ENCODE measurements at regions not wholly inside any gene's neighbourhood (a gene's known extent, or its start where the extent isn't known, plus 50 kb on each side); places are given as distances from the start of the nearest gene placed in this dataset.

- Histone ChIP-seq H3K23ac (ENCODE audit: insufficient read length) (no peak overlapping the region), H3K4me1 (replicated peaks in 1 of 4; ENCODE audit: control insufficient read depth in 3 of 4, insufficient read depth in 4 of 4, low read length in 3 of 4) (no peaks in the 10 kb centered on the region), H3K79me1 (ENCODE audit: low read depth, low read length) (no peaks in the 10 kb centered on the region), H3K36me3 (ENCODE audit: control insufficient read depth in 2 of 4, insufficient read depth in 4 of 4, low read length in 3 of 4) (no peaks in the 10 kb centered on the region), H3K27ac (ENCODE audit: low read depth, low read length) (no peak overlapping the region), H3K14ac (ENCODE audit: insufficient read length) (no peak overlapping the region), H2BK120ac (replicated peaks; ENCODE audit: low read depth, low read length) (no peak overlapping the region), H2AK5ac (ENCODE audit: low read depth, low read length) (no peak overlapping the region), H2BK12ac (ENCODE audit: low read depth, low read length) (no peak overlapping the region), H2BK20ac (ENCODE audit: low read length) (no peak overlapping the region), H3K9ac (replicated peaks in 1 of 4; ENCODE audit: extremely low read depth in 1 of 4, low read depth in 3 of 4, low read length in 3 of 4) (no peak overlapping the region), H3K23me2 (ENCODE audit: low read depth, low read length) (no peaks in the 10 kb centered on the region), H4K5ac (ENCODE audit: insufficient read length, low read depth, low read length) (no peak overlapping the region), H2BK15ac (ENCODE audit: low read length) (no peak overlapping the region), H4K20me1 (replicated peaks in 1 of 2; ENCODE audit: control insufficient read depth in 1 of 2, insufficient read depth in 2 of 2, low read length in 2 of 2) (no peaks in the 10 kb centered on the region), H2AFZ (ENCODE audit: low read length) (no peak overlapping the region; the same call in none of the 2 replicates), H3K18ac (ENCODE audit: extremely low read depth, low read length) (no peak overlapping the region), H3K4me2 (ENCODE audit: insufficient read depth in 1 of 2, low read depth in 2 of 2, low read length in 2 of 2) (no peak overlapping the region), H3K9me3 (ENCODE audit: insufficient read depth in 2 of 2, low read depth in 1 of 2, low read length in 1 of 2) (no peaks in the 10 kb centered on the region), H3K79me2 (ENCODE audit: control insufficient read depth in 1 of 2, insufficient read depth in 2 of 2, low read length in 2 of 2) (no peaks in the 10 kb centered on the region), H3K56ac (replicated peaks; ENCODE audit: insufficient read length, low read depth, low read length) (no peak overlapping the region), H3K4me3 (ENCODE audit: extremely low read depth in 1 of 4, insufficient read depth in 2 of 4, low read depth in 3 of 4, low read length in 4 of 4) (no peak overlapping the region), H3K27me3 (replicated peaks in 1 of 4; ENCODE audit: control insufficient read depth in 3 of 4, extremely low read depth in 1 of 4, insufficient read depth in 3 of 4, low read length in 3 of 4) (no peaks in the 10 kb centered on the region), H4K91ac (replicated peaks; ENCODE audit: insufficient read length, low read length) (no peak overlapping the region), H3K4ac (replicated peaks; ENCODE audit: insufficient read length, low read depth, low read length) (no peak overlapping the region), H4K8ac (ENCODE audit: extremely low read depth, insufficient read depth, low read length) (no peak overlapping the region), H2BK5ac (ENCODE audit: low read depth, low read length) (no peak overlapping the region)
- TF ChIP-seq CEBPB (IDR thresholded peaks at IDR 0.05; ENCODE audit: low read depth, low read length): peak; percentile 76; the same call in 1 of the 2 replicates
- TF ChIP-seq KDM1A (IDR thresholded peaks at IDR 0.05; ENCODE audit: borderline replicate concordance, low read length): no peak
- 83% methylated on average over 3 of the region's 3 CpGs; no CpG with 5 or more reads in 1 of the 2 experiments for WGBS, 2 experiments (ENCODE audit: extremely low coverage in 1 of 2, insufficient coverage in 1 of 2, insufficient read length in 1 of 2, insufficient replicate concordance in 2 of 2, low coverage in 1 of 2, low lambda C conversion rate in 2 of 2, missing lambda C conversion rate in 1 of 2)
- FAIRE-seq (no peak), DNase-seq (ENCODE audit: low read depth in 1 of 2, low spot score in 2 of 2) (no peak)
- POLR2A ChIA-PET (ENCODE audit: partially characterized antibody): no interaction called here
- CTCF ChIA-PET (ENCODE audit: partially characterized antibody): no interaction called here
Measured at GRCh38 chr11:82195283-82195682, 538.4 kb downstream of the FAM181B start.

Measured in H1 (cell line).